ENCODE measurements at regions not wholly inside any gene's neighbourhood (a gene's known extent, or its start where the extent isn't known, plus 50 kb on each side); places are given as distances from the start of the nearest gene placed in this dataset.
"Not testable (repeated sequence)": the region's sequence is repeated elsewhere in the genome, so short reads cannot be mapped to it uniquely, and the experiment has no call there.

- not testable (repeated sequence) for DNase-seq (ENCODE audit: low read depth in 2 of 2)
Observed at GRCh38 chr14:34381304-34381703, 80.7 kb downstream of the SPTSSA start.

GRCh38 chr14:34380471-34380845 is 81.6 kb downstream of the SPTSSA start:
- DNase-seq (ENCODE audit: low read depth in 2 of 2), result no peak

- no peak for DNase-seq (ENCODE audit: low read depth in 2 of 2)
Observed at GRCh38 chr14:34379816-34380470, 82.1 kb downstream of the SPTSSA start.

GRCh38 chr14:34376649-34377267 is 85.3 kb downstream of the SPTSSA start:
- DNase-seq (ENCODE audit: low read depth in 2 of 2), result no peak

GRCh38 chr14:34374998-34375740 is 86.9 kb downstream of the SPTSSA start:
- no peak for DNase-seq (ENCODE audit: low read depth in 2 of 2)

- no peak for DNase-seq (ENCODE audit: low read depth in 2 of 2)
Observed at GRCh38 chr14:34373191-34373590, 88.8 kb downstream of the SPTSSA start.

- no peak for DNase-seq (ENCODE audit: low read depth in 2 of 2)
Observed at GRCh38 chr14:34372786-34373185, 89.3 kb downstream of the SPTSSA start.

GRCh38 chr14:34369648-34370030 is 92.4 kb downstream of the SPTSSA start:
- DNase-seq (ENCODE audit: low read depth in 2 of 2), result no peak

GRCh38 chr14:34368971-34369647 is 92.9 kb downstream of the SPTSSA start:
- no peak for DNase-seq (ENCODE audit: low read depth in 2 of 2)

GRCh38 chr14:34368115-34368970 is 93.7 kb downstream of the SPTSSA start:
- no peak for DNase-seq (ENCODE audit: low read depth in 2 of 2)

GRCh38 chr14:34365309-34365915 is 96.6 kb downstream of the SPTSSA start:
- DNase-seq (ENCODE audit: low read depth in 2 of 2), result no peak

GRCh38 chr14:34364201-34364600 is 97.8 kb downstream of the SPTSSA start:
- no peak for DNase-seq (ENCODE audit: low read depth in 2 of 2)

GRCh38 chr14:34363733-34364134 is 98.3 kb downstream of the SPTSSA start:
- DNase-seq (ENCODE audit: low read depth in 2 of 2), result no peak

GRCh38 chr14:34362641-34363251 is 99.3 kb downstream of the SPTSSA start:
- no peak for DNase-seq (ENCODE audit: low read depth in 2 of 2)

GRCh38 chr14:34361504-34362011 is 100.5 kb downstream of the SPTSSA start:
- DNase-seq (ENCODE audit: low read depth in 2 of 2), result no peak

GRCh38 chr14:34359420-34360117 is 102.5 kb downstream of the SPTSSA start:
- DNase-seq (ENCODE audit: low read depth in 2 of 2), result no peak

- DNase-seq (ENCODE audit: low read depth in 2 of 2), result no peak
Observed at GRCh38 chr14:34356264-34356654, 105.8 kb downstream of the SPTSSA start.

GRCh38 chr14:34355584-34356263 is 106.3 kb downstream of the SPTSSA start:
- no peak for DNase-seq (ENCODE audit: low read depth in 2 of 2)

- no peak for DNase-seq (ENCODE audit: low read depth in 2 of 2)
Observed at GRCh38 chr14:34354556-34354955, 107.5 kb downstream of the SPTSSA start.
